Femur (tissue), 1 donor: ENCODE measurements at regions not wholly inside any gene's neighbourhood (a gene's known extent, or its start where the extent isn't known, plus 50 kb on each side); places are given as distances from the start of the nearest gene placed in this dataset.

ENCODE experiments used
- DNase-seq: peaks from one replicate; pipeline ENCODE4 v3.0.0-alpha.2; 2017

DNA sequence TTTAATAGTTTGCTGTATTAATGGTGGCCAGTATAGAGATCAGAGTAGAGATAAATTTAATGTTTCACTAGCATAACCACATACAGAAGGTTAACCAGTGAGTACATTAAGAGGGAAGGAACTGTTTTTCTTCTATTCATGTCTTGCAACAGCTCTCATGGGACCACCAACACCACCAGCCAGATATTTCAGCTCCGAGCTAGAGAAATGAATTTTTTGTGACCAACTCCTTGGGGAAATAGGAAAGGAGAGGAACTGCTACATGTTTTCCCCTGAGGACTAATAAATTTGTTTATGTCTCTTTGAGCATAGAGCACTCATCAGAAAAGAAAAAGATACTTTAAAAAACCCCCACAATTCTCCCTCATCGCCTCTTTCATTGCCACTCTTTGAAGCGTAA is 247.5 kb downstream of the MBNL1 start:
- DNase-seq = no peak

DNA sequence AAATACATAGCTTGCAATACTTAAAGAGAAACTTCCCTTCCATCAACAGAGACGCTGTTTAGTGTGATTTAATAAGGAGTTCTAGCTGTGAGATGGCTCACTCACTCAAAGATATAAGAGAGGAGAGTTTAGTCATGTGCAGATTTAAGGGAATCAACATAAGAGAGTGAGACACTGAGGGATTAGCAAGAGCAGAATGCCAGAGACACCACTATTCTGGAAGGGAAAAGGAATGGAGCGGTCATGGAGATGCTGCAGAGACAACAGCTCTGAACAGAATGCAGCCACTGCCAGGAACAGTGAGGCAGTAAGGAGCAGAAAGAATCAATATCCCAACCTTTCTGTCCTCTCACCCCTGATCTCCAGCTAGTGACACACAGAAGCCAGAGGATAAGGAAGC is 248.8 kb downstream of the MBNL1 start:
- DNase-seq = no peak

DNA sequence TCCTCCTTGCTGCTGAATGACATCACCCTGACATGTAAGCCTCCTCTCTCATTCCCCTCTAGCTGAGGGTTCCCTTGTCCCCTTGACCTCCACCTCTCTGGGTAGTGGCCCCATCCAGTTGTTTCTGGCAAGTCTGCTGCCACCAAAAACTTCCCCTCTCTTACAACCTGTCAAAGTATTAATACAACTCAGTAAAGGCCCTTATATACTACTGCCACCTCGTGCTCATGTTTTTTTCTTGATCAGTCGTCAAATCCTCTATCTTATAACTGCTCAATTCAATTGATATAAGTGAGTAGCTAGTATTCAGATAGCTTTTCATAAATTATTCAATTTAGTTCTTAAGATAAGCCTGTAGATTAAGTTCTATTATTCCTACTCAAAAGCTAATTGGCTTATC is 249.6 kb downstream of the MBNL1 start:
- DNase-seq = no peak

GRCh38 chr3:152519376-152519775 is 250.6 kb downstream of the MBNL1 start:
- DNase-seq = no peak

DNA sequence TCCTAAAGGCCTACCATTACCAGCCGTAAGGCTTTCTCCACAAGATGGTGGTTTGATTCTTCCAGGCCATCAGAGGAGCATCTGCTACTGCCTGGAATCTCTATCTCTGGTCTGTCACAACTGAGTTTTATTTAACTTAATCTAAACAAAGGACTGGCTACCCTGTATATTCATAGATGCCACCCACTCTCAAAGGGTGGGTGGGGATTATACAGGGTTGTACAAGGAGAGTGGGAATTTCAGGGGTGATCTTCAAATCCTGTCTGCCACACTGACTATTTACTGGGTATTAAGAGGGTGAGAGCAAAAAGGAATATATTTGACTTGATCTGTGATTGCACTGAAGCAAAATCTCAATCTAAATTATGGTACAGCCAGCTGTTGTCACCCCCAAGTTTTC is 253.3 kb downstream of the MBNL1 start:
- DNase-seq = no peak

DNA sequence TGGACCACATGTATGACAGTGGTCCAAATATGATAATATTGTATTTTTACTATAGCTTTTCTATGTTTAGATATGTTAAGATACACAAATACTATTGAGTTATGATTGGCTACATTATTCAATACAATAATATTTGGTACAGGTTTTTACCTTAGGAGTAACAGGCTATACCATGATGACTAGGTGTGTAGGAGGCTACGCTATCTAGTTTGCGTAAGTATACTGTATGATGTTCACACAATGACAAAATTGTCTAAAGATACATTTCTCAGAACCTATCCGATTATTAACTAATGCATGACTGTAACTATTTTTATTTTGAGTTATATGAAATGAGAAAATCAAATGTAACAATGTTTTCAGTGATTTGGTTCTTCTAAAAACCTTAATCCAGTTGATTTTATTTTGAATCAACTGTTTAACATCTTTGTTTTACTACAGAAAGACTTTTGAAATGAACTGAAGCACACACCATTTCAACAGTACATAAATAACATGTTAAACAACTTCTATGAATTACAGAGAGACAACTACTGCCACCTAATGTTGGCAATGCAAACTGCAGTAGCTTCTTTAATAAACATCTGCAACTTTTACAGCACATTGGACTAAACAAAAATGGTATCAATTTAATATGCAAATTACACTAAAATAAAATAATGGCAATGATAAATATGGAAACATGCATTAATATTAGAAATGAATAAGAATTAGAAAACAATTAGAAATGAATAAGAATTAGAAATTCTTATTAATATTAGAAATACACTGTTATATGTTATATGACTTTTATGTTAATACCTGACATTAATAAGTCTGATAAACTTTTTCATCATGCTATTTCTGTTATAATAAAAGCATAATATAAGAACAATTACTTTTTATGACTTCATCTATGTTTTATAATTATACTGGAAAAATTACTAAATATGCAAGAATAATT is 255.7 kb downstream of the MBNL1 start:
- no peak for DNase-seq

GRCh38 chr3:152531717-152532116 is 263.0 kb downstream of the MBNL1 start:
- no peak for DNase-seq

DNA sequence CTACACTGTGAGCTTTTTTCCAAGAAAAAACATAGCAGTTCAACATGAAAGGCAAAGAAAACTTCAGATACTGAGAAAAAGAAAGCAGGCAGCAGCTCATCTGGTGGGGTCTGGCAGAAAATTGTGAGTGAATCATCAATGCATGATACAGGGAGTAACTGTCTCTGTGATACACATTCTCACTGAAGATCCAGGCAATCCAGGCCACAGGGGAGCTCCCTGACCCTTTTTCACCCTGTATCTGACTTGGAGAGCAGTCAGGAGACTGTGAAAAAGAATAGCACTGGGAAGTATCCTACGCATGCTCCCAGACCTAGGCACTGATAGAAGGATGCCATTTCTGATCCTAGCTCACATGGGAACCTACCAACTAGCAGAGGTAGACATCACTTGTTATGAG is 269.8 kb downstream of the MBNL1 start:
- no peak for DNase-seq

GRCh38 chr3:152539191-152539764 is 270.5 kb downstream of the MBNL1 start:
- DNase-seq = no peak

GRCh38 chr3:152540120-152540519 is 271.4 kb downstream of the MBNL1 start:
- DNase-seq = no peak

- no peak for DNase-seq
These were observed 278.4 kb downstream of the MBNL1 start for GRCh38 chr3:152547153-152547552.

DNA sequence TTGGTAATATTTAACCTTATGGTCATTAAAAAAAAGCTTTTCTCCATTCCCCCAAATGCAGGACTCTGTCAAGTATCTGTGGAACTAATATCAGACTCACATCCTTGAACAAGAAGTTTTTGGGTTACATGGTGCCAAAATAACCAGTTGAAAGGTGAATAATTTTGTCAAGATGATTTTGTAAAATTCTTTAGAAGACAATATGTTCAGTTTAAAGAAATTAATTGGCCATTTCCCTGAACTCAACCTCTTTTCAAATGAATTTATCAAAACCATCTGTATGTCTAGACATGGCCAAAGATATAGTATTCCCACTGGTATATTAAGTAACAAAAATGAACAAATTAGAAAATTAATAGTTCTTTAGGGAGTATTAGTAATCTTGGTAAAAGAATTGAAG is 280.5 kb downstream of the MBNL1 start:
- DNase-seq = no peak

DNA sequence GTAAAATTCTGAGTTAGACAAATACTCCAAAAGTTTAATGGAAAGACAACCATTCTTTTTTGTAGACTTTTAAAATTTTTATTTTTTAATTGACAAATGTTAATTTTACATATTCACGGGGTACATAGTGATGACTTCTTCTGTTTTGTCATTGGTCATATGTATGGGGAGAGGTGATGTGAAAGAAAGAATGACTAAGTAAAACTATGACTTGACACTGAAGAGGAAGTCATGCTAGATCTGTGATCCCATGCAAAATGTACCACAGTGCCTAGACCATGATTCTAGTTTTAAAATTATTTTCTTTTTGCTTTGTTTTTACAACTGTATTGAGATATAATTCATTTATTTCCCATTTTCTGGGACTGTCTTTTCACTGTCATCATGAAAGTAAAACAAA is 281.6 kb downstream of the MBNL1 start:
- DNase-seq = no peak

- no peak for DNase-seq
These were observed 280.0 kb upstream of the P2RY1 start for GRCh38 chr3:152554980-152555379.

- DNase-seq = no peak
These were observed 279.2 kb upstream of the P2RY1 start for GRCh38 chr3:152555666-152556291.

DNA sequence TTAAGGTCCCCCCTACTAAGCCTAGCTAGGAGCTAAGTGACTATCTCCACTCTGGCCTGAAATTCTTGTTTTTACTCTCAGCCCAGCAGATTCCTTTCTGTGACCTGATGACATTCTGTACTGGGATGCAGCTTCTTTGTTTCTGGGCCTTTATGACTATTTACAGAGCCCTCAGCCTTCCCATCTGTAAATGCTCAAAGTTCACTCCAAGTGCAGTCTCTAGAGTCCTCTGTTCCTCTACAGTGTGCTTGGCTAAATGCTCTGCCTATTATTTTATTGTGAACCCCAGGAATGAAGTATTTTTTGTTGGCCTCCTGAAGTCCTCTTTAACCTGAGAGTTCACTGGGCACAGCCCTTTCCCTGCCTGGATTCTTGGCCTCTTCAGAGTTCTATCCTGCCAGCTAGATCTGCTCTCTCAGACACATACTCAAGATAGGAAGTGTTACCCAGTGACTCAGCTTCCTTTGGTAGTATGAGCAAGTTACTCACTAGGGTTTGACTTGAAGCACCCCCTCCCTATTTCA is 278.1 kb upstream of the P2RY1 start:
- peak; percentile 29 for DNase-seq

- DNase-seq = no peak
These were observed 277.5 kb upstream of the P2RY1 start for GRCh38 chr3:152557302-152557999.

- no peak for DNase-seq
These were observed 276.5 kb upstream of the P2RY1 start for GRCh38 chr3:152558386-152558785.

GRCh38 chr3:152559246-152559645 is 275.7 kb upstream of the P2RY1 start:
- DNase-seq = no peak

DNA sequence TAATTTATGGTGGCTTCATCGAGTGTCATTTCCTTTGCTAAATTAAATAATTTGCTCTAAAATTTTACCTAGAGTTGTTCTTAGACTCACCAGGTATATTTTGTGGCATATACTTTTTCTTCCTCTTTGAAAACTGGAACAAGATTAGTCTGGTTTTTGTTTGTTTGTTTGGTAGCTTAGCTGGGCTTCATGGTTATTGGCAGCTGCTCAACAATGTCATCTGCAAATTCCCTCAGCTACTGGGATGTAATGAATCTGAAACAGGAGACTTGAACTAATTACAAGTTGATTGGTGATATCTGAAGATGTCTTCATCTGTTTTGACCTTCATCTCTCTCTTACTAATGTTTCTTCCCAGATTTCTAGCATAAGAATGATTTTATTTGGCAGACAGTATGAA is 270.5 kb upstream of the P2RY1 start:
- no peak for DNase-seq

DNA sequence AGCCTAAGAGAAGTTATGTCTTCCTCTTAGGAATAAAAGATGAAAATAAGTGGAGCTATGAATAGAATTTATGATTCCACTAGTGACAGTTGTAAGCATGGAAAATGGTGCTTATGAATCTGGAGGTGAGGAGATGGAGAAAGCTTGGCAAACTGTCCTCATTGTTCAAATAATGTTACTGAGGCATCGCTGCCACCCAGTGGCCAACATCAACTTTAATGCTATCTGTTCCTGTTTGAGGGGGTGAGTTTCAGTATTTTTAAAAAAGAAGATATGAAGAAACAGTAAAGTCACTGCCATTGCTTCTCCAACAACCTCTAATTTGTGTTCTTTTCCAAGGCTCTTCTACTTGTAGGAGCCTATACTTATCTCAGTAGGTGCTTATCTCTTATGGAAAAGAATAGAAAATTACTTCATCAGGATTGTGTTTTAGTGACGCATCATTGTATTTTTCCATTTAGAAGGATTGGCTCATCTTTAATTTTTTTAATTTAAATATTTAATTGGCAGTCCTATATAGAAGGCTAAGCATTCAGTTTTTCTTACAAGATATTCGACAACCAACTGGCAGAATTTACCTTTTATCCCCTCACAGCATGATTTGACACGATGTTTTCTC is 260.4 kb upstream of the P2RY1 start:
- DNase-seq = peak; percentile 56

- no peak for DNase-seq
These were observed 256.2 kb upstream of the P2RY1 start for GRCh38 chr3:152578769-152579168.

DNA sequence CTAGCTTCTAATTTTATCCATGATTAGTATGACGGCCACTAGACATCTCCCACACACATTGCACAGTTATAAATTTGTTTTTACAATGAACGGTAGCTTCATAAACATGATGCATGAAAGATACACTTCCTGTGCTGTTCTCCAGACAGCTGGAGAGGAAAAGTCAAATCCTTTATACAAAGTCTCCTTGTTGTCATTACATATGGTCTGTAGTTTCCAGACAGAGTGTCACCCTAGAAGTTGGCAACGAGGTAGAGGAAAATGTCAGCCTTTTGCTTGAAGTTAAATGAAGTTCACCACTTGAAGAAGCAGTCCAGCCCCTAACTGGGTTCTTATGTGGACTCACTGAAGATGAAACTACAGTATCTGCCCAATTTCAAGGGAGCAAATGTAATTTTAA is 253.0 kb upstream of the P2RY1 start:
- DNase-seq = no peak
